Transverse colon (tissue), 4 donors: ENCODE measurements at regions not wholly inside any gene's neighbourhood (a gene's known extent, or its start where the extent isn't known, plus 50 kb on each side); places are given as distances from the start of the nearest gene placed in this dataset.

ENCODE experiments used
- CTCF ChIP-seq, 5 experiments: fragments of 200-600 bp in 3 of 5; fragments of 450-650 bp in 2 of 5; sonication (generic) in 3 of 5; IDR thresholded peaks; 1 replicate in 2 of 5; 2 replicates in 3 of 5; pipeline ENCODE4 v1.5.1; 2016 to 2017; ENCODE audit warnings: antibody characterized with exemption in 5 of 5, inconsistent platforms in 3 of 5, mild to moderate bottlenecking in 2 of 5, moderate library complexity in 1 of 5
- POLR2A ChIP-seq: fragments of 450-650 bp; IDR thresholded peaks from one replicate; pipeline ENCODE4 v1.6.1; 2016; ENCODE audit warnings: antibody characterized with exemption, mild to moderate bottlenecking, moderate library complexity
- POLR2AphosphoS5 ChIP-seq, 3 donors: sonication (generic); formaldehyde crosslinking; IDR thresholded peaks; one replicate each; pipeline ENCODE4 v1.6.1; 2016; ENCODE audit warnings: antibody characterized with exemption in 3 of 3

- TF ChIP-seq POLR2A (no peak), CTCF (IDR thresholded peaks at IDR 0.05) (no peak), POLR2AphosphoS5 (IDR thresholded peaks at IDR 0.05) (no peak)
These were observed 102.1 kb downstream of the TMEM170B start for GRCh38 chr6:11639376-11640235.
